Neural cell (in vitro differentiated cells): ENCODE measurements at regions not wholly inside any gene's neighbourhood (a gene's known extent, or its start where the extent isn't known, plus 50 kb on each side); places are given as distances from the start of the nearest gene placed in this dataset.

Source experiments
- H2AFZ ChIP-seq: fragments of 200-600, 300-800 bp; sonication (generic), shearing (Covaris generic); 2 replicates; pipeline ENCODE4 v1.6.0; 2014; ENCODE audit warnings: low read depth, mild to moderate bottlenecking, antibody characterized with exemption, low read length, moderate library complexity
- H3F3A ChIP-seq: fragments of 200-600 bp; shearing (Covaris generic); 2 replicates; pipeline ENCODE4 v1.6.1; 2016; ENCODE audit warnings: mild to moderate bottlenecking, moderate library complexity, mixed read lengths, antibody characterized with exemption, low read length; ENCODE audit not compliant: insufficient read depth, poor library complexity, severe bottlenecking
- H3K27ac ChIP-seq: fragments of 200-600, 300-800 bp; sonication (generic), shearing (Covaris generic); 2 replicates; pipeline ENCODE4 v1.5.1; 2014; ENCODE audit warnings: mild to moderate bottlenecking, low read length, moderate library complexity
- H3K27me3 ChIP-seq: fragments of 300-800, 200-600 bp; sonication (generic), shearing (Covaris generic); 2 replicates; pipeline ENCODE4 v1.6.0; 2014; ENCODE audit warnings: mild to moderate bottlenecking, low read depth, low read length, moderate library complexity; ENCODE audit not compliant: insufficient read depth
- H3K36me3 ChIP-seq: fragments of 300-800, 200-600 bp; sonication (generic), shearing (Covaris generic); 2 replicates; pipeline ENCODE4 v1.5.1; 2014; ENCODE audit warnings: mild to moderate bottlenecking, antibody characterized with exemption, low read length, moderate library complexity; ENCODE audit not compliant: insufficient read depth
- H3K4me2 ChIP-seq: fragments of 300-800, 200-600 bp; sonication (generic), shearing (Covaris generic); 2 replicates; pipeline ENCODE4 v1.6.0; 2014; ENCODE audit warnings: mild to moderate bottlenecking, low read length
- H3K4me3 ChIP-seq: fragments of 300-800, 200-600 bp; sonication (generic), shearing (Covaris generic); 2 replicates; pipeline ENCODE4 v1.5.1; 2014; ENCODE audit warnings: mild to moderate bottlenecking, low read length, moderate library complexity
- H3K79me2 ChIP-seq: fragments of 200-600 bp; shearing (Covaris generic); replicated peaks from 2 replicates; pipeline ENCODE4 v1.6.0; 2014; ENCODE audit warnings: mild to moderate bottlenecking, low read length, moderate library complexity; ENCODE audit not compliant: insufficient read depth
- H3K9ac ChIP-seq: fragments of 300-800, 200-600 bp; sonication (generic), shearing (Covaris generic); 2 replicates; pipeline ENCODE4 v1.6.1; 2016; ENCODE audit warnings: mild to moderate bottlenecking, low read length, mixed read lengths
- H3K9me2 ChIP-seq: fragments of 200-600 bp; shearing (Covaris generic); 2 replicates; pipeline ENCODE4 v1.6.1; 2016; ENCODE audit warnings: mild to moderate bottlenecking, low read length, mixed read lengths; ENCODE audit not compliant: insufficient read depth
- H3K9me3 ChIP-seq: fragments of 200-600, 300-800 bp; sonication (generic), shearing (Covaris generic); 2 replicates; pipeline ENCODE4 v1.6.1; 2016; ENCODE audit warnings: mild to moderate bottlenecking, mixed run types, low read length, moderate library complexity, mixed read lengths
- H4K20me1 ChIP-seq: fragments of 200-600 bp; shearing (Covaris generic); 2 replicates; pipeline ENCODE4 v1.6.1; 2016; ENCODE audit warnings: mild to moderate bottlenecking, mixed run types; ENCODE audit not compliant: insufficient read depth
- EP300 ChIP-seq: fragments of 450-650 bp; conservative IDR thresholded peaks from 2 replicates; pipeline ENCODE4 v1.6.1; 2014; ENCODE audit warnings: antibody characterized with exemption, mild to moderate bottlenecking, moderate library complexity; ENCODE audit not compliant: poor library complexity, severe bottlenecking
- EZH2 ChIP-seq: fragments of 200-600, 300-800 bp; shearing (Covaris generic), sonication (generic); IDR thresholded peaks from 2 replicates; pipeline ENCODE4 v1.6.1; 2014; ENCODE audit warnings: antibody characterized with exemption, low read length, borderline replicate concordance, mild to moderate bottlenecking; ENCODE audit not compliant: insufficient read depth, poor library complexity, severe bottlenecking
- MXI1 ChIP-seq: fragments of 450-650 bp; conservative IDR thresholded peaks from 2 replicates; pipeline ENCODE4 v1.6.1; 2014; ENCODE audit warnings: antibody characterized with exemption, mild to moderate bottlenecking; ENCODE audit not compliant: poor library complexity, severe bottlenecking
- POLR2AphosphoS5 ChIP-seq: IDR thresholded peaks from 2 replicates; pipeline ENCODE4 v1.6.1; 2012
- RAD21 ChIP-seq: fragments of 450-650 bp; conservative IDR thresholded peaks from 2 replicates; pipeline ENCODE4 v1.6.1; 2014; ENCODE audit warnings: antibody characterized with exemption, mild to moderate bottlenecking, moderate library complexity
- SMC3 ChIP-seq: fragments of 450-650 bp; conservative IDR thresholded peaks from 2 replicates; pipeline ENCODE4 v1.6.1; 2014; ENCODE audit warnings: antibody characterized with exemption, mild to moderate bottlenecking, moderate library complexity; ENCODE audit not compliant: poor library complexity
- TAF1 ChIP-seq: IDR thresholded peaks from 2 replicates; pipeline ENCODE4 v1.6.1; 2012; ENCODE audit warnings: low read depth
- TF ChIP-seq, protein P1 (sequence below): fragments of 450-650 bp; IDR thresholded peaks from 2 replicates; pipeline ENCODE4 v1.5.1; 2014; ENCODE audit warnings: antibody characterized with exemption, mild to moderate bottlenecking, moderate library complexity; ENCODE audit not compliant: poor library complexity, severe bottlenecking
- TF ChIP-seq, protein P2 (sequence below): IDR thresholded peaks from 2 replicates; pipeline ENCODE4 v1.6.1; 2012; ENCODE audit warnings: borderline replicate concordance

DNA sequence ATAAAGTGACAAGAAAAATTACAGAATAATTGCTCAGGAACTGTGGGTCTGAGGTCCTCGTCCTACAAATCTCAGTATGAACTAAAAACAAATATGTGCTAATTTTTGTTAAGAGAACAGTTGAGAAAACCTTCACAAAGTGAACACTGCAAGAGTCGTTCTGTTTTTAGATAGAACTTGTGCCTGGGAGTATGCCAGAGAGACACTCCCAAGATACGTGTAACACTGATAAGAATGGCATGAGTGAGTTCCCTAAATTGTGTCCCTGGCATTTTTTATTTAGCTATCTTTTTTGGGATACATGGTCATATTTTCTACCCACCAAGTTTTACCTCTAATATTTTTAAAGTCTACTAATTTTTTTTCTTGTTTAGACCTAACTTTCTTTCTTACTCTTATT lies 860.0 kb upstream of the NR2F2 start:
- H3K9me2 ChIP-seq, result no peaks in the 10 kb centered on the region
- no peaks in the 10 kb centered on the region for H4K20me1 ChIP-seq
- H3K9ac ChIP-seq, result no peak overlapping the region
- H3K27me3 ChIP-seq, result no peaks in the 10 kb centered on the region
- H3K79me2 ChIP-seq, result no peaks in the 10 kb centered on the region
- H3K27ac ChIP-seq, result no peak overlapping the region
- TF ChIP-seq MXI1, result no peak
- no peak for TF ChIP-seq TAF1
- TF ChIP-seq SMC3, result no peak
- no peak for TF ChIP-seq EP300
- TF ChIP-seq EZH2, result no peak
- TF ChIP-seq, protein P1, sequence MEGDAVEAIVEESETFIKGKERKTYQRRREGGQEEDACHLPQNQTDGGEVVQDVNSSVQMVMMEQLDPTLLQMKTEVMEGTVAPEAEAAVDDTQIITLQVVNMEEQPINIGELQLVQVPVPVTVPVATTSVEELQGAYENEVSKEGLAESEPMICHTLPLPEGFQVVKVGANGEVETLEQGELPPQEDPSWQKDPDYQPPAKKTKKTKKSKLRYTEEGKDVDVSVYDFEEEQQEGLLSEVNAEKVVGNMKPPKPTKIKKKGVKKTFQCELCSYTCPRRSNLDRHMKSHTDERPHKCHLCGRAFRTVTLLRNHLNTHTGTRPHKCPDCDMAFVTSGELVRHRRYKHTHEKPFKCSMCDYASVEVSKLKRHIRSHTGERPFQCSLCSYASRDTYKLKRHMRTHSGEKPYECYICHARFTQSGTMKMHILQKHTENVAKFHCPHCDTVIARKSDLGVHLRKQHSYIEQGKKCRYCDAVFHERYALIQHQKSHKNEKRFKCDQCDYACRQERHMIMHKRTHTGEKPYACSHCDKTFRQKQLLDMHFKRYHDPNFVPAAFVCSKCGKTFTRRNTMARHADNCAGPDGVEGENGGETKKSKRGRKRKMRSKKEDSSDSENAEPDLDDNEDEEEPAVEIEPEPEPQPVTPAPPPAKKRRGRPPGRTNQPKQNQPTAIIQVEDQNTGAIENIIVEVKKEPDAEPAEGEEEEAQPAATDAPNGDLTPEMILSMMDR, result no peak
- TF ChIP-seq RAD21, result no peak
- no peak for TF ChIP-seq POLR2AphosphoS5
- no peak overlapping the region for H2AFZ ChIP-seq
- no peak overlapping the region for H3K4me3 ChIP-seq
- H3K9me3 ChIP-seq, result no peaks in the 10 kb centered on the region
- no peak overlapping the region for H3K4me2 ChIP-seq
- no peaks in the 10 kb centered on the region for H3F3A ChIP-seq
- no peaks in the 10 kb centered on the region for H3K36me3 ChIP-seq

DNA sequence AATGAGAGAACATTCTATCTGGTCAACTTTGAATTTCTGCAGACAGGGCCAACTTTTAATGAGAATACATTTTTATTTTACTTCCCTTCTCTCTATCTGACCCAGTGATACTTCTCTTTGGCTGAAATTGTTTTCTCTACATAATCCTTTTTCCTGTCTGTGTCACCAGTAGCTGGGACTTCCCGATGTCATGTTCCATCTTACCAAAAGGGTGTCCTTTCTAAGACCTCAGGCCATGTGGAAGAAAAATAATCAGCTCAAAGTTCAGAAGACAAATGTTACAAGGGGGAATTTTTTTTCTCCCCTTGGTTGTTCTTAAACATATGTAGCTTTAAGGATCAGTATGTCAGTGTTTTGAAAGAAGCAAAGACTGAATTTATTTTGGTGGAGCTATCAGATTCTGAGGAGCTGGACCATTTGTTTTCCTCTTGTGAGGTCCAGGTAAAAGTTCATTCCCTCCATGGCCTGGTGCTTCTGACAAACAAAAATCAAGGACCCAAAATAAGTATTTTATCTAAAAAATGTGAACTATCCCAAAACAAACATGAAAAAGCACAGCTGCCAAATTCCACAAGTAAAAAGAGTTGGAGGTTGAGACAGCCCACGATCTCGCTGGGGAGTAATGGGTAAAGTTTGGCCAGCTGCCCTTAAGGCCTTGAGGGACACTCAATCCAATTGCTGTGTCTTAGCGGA lies 859.4 kb upstream of the NR2F2 start:
- no peaks in the 10 kb centered on the region for H4K20me1 ChIP-seq
- H3K9me3 ChIP-seq, result no peaks in the 10 kb centered on the region
- no peaks in the 10 kb centered on the region for H3K36me3 ChIP-seq
- H3K9me2 ChIP-seq, result no peaks in the 10 kb centered on the region
- H2AFZ ChIP-seq, result no peak overlapping the region
- no peaks in the 10 kb centered on the region for H3K27me3 ChIP-seq
- no peaks in the 10 kb centered on the region for H3K79me2 ChIP-seq
- H3K4me3 ChIP-seq, result no peak overlapping the region
- no peaks in the 10 kb centered on the region for H3F3A ChIP-seq
- H3K4me2 ChIP-seq, result no peak overlapping the region
- no peak overlapping the region for H3K27ac ChIP-seq
- TF ChIP-seq, protein P2, sequence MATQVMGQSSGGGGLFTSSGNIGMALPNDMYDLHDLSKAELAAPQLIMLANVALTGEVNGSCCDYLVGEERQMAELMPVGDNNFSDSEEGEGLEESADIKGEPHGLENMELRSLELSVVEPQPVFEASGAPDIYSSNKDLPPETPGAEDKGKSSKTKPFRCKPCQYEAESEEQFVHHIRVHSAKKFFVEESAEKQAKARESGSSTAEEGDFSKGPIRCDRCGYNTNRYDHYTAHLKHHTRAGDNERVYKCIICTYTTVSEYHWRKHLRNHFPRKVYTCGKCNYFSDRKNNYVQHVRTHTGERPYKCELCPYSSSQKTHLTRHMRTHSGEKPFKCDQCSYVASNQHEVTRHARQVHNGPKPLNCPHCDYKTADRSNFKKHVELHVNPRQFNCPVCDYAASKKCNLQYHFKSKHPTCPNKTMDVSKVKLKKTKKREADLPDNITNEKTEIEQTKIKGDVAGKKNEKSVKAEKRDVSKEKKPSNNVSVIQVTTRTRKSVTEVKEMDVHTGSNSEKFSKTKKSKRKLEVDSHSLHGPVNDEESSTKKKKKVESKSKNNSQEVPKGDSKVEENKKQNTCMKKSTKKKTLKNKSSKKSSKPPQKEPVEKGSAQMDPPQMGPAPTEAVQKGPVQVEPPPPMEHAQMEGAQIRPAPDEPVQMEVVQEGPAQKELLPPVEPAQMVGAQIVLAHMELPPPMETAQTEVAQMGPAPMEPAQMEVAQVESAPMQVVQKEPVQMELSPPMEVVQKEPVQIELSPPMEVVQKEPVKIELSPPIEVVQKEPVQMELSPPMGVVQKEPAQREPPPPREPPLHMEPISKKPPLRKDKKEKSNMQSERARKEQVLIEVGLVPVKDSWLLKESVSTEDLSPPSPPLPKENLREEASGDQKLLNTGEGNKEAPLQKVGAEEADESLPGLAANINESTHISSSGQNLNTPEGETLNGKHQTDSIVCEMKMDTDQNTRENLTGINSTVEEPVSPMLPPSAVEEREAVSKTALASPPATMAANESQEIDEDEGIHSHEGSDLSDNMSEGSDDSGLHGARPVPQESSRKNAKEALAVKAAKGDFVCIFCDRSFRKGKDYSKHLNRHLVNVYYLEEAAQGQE, result no peak
- TF ChIP-seq MXI1, result no peak
- TF ChIP-seq TAF1, result no peak
- no peak for TF ChIP-seq SMC3
- no peak for TF ChIP-seq EZH2
- TF ChIP-seq RAD21, result no peak
- TF ChIP-seq, protein P1, result no peak
- no peak for TF ChIP-seq POLR2AphosphoS5
- TF ChIP-seq EP300, result no peak
- H3K9ac ChIP-seq, result no peak overlapping the region
